ENCODE measurements at regions not wholly inside any gene's neighbourhood (a gene's known extent, or its start where the extent isn't known, plus 50 kb on each side); places are given as distances from the start of the nearest gene placed in this dataset.

- TF ChIP-seq POLR2A (IDR thresholded peaks at IDR 0.05) = no peak
- TF ChIP-seq EP300 (IDR thresholded peaks at IDR 0.05) = no peak
- TF ChIP-seq POLR2AphosphoS5 (IDR thresholded peaks at IDR 0.05) = no peak
Observed at GRCh38 chr2:19070886-19071285, 287.5 kb downstream of the OSR1 start.

Data from upper lobe of left lung (tissue), 4 donors.